ENCODE measurements at regions not wholly inside any gene's neighbourhood (a gene's known extent, or its start where the extent isn't known, plus 50 kb on each side); places are given as distances from the start of the nearest gene placed in this dataset.

DNA sequence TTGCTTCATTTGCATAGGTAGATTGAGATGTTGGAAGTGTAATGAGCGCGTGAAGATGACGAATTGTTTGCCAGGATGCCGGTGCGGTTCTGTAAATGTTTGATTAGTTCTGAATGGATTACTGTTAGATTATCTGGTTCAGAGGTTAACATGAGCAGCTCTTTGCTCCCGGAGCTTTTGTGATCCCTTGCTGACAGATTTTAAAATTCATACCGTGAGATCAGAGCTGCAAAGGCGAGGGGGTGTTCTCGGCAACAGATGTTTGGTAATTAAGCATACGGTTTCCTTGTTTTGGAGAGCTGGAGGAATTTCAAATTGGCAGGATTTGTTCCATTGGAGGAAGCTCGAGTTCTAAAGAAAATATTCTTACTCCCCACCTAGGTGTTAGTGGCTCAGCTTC lies 237.8 kb upstream of the GPR26 start:
- Mint-ChIP-seq H3K27ac (no peak overlapping the region), H3K27me3 (peaks cover 7% of the 10 kb centered on the region), H3K4me1 (no peaks in the 10 kb centered on the region), H3K4me3 (no peak overlapping the region), H3K9me3 (no peaks in the 10 kb centered on the region), H3K36me3 (ENCODE audit: low read depth) (no peaks in the 10 kb centered on the region)
- DNase-seq = no peak
- intact Hi-C loops (cut with micrococcal nuclease) = no loop called here

DNA sequence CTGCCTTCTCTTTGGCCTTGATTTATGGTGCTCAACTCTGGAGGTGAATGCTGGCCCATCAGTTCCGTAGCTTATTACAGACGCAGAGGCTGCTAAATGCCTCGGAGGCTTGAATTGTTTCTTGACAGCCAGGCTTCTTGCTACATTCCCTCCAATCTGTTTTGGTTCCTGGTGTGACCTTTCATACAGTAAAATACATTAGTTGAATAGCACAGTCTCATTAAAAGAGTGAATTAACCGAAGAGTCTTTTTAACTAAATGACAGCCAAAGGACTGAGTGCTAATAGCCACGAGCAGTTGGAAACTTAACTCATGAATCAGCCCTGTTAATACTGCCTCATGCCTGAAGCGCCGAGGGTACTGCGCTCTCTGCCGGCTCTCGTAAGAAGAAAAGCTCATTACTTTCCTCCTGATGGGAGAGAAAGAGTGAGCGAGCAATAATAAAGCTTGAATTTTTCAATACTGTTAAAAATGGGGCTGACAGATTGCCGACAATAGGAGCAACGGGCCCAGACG lies 236.4 kb upstream of the GPR26 start:
- intact Hi-C loops (cut with micrococcal nuclease) = no loop called here
- H3K27me3 Mint-ChIP-seq = peaks cover 5% of the 10 kb centered on the region

DNA sequence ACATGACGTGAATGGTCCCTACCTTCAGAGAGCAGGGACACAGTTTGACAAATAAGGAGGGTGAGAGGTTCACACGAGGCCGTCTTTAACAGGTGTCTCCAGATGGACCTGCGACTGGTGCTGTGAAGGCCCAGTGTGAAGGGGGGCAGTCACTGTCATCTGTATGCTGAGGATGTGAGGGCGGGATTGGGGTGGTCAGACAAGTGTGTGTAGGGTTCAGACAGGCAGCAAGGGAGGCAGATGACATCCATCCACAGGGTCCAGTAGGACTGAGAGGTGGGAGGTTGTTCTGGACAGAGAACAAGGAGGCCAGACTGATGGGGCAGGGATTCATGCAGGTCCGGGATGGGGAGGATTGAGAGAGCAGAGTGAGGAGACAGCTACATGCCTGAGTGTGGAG lies 232.6 kb upstream of the GPR26 start:
- Mint-ChIP-seq H3K27ac (no peak overlapping the region), H3K4me1 (no peaks in the 10 kb centered on the region), H3K27me3 (peaks cover 2% of the 10 kb centered on the region), H3K36me3 (ENCODE audit: low read depth) (no peaks in the 10 kb centered on the region), H3K9me3 (no peaks in the 10 kb centered on the region), H3K4me3 (no peak overlapping the region)
- no peak for DNase-seq
- intact Hi-C loops (cut with micrococcal nuclease) = no loop called here

More for the DNA sequence above, 236.4 kb upstream of the GPR26 start:
- Mint-ChIP-seq H3K9me3 (no peaks in the 10 kb centered on the region), H3K4me3 (no peak overlapping the region), H3K4me1 (no peaks in the 10 kb centered on the region), H3K27ac (no peak overlapping the region), H3K36me3 (ENCODE audit: low read depth) (no peaks in the 10 kb centered on the region)
- no peak for DNase-seq

DNA sequence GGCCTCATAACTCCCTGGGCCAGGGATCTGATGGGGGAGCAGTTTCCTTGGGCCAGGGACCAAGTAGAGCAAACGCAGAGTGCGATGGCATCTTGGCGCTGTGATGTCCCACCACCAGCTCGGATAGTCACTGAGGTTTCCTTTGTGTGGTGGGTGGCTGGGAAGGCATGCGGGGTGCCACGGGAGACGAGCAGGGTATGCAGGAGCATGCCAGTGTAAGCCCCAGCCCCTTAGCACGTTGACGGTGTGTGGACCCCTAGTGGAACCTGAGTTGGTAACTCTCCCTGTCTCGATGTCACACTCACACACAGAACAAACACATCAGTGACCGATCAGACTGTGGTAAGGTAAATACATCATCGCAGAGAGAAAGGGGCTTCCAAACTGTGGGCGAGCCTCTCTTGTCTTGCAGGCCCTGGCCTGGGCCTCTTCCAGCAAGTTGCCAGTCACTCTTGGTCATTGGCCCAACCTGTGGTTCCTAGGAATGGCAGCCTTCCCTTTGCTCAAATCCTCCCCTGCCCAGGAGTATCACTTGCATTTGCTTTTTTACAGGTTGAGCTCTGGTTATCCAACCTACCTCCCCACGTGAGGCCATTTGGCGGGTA lies 231.6 kb upstream of the GPR26 start:
- Mint-ChIP-seq H3K9me3 (no peaks in the 10 kb centered on the region), H3K4me1 (no peaks in the 10 kb centered on the region), H3K36me3 (ENCODE audit: low read depth) (no peaks in the 10 kb centered on the region), H3K27me3 (peaks cover 5% of the 10 kb centered on the region), H3K4me3 (no peak overlapping the region), H3K27ac (no peak overlapping the region)
- no peak for DNase-seq
- intact Hi-C loops (cut with micrococcal nuclease) = no loop called here

DNA sequence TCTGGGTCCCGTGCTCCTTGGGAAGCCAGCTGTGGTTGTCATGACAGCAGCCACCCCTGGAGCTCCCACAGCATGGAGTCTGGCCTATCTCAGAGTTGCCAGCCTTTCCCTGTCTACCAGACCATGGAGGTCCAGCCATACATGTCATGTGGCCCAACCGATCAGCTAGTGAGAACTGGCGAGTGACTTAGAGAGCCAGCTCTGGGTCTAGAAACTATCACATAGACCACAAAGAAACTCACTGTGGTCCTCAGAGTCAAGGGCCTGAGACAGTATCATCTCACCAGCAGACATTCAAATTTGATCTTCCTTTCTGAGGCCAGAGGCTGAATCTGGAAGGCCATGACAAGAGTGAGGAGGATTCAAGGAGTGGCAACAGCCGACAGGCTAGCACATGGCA lies 223.3 kb upstream of the GPR26 start:
- no peak for DNase-seq
- H3K4me1 Mint-ChIP-seq = no peaks in the 10 kb centered on the region
- no peak overlapping the region for H3K4me3 Mint-ChIP-seq
- no peaks in the 10 kb centered on the region for H3K36me3 Mint-ChIP-seq (ENCODE audit: low read depth)
- peaks cover 3% of the 10 kb centered on the region for H3K27me3 Mint-ChIP-seq
- no peak overlapping the region for H3K27ac Mint-ChIP-seq
- no peaks in the 10 kb centered on the region for H3K9me3 Mint-ChIP-seq
- intact Hi-C loops (cut with micrococcal nuclease) = no loop called here

DNA sequence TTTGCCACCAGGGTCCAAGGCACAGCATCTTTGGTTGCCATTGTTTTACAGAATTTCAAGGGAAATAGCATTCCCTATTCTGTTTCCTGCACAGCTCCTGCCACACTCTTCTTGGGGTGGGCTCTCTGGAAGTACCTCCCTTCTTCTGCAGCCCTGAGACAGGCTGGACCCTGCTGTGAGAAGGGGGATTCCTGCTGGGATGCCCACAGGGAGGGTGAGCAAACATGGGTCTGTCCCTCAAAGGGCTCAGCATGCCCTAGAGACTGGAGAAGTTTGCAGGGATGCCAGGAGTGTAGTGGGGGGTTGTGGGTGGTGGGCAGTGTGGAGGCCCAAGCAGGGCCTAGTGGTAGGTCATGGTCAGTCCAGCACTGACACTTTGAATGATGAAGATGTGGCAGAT lies 222.2 kb upstream of the GPR26 start:
- intact Hi-C loops (cut with micrococcal nuclease) = no loop called here
- Mint-ChIP-seq H3K4me1 (no peaks in the 10 kb centered on the region), H3K36me3 (ENCODE audit: low read depth) (no peaks in the 10 kb centered on the region), H3K27me3 (peaks cover 3% of the 10 kb centered on the region), H3K9me3 (no peaks in the 10 kb centered on the region), H3K4me3 (no peak overlapping the region), H3K27ac (no peak overlapping the region)
- no peak for DNase-seq

DNA sequence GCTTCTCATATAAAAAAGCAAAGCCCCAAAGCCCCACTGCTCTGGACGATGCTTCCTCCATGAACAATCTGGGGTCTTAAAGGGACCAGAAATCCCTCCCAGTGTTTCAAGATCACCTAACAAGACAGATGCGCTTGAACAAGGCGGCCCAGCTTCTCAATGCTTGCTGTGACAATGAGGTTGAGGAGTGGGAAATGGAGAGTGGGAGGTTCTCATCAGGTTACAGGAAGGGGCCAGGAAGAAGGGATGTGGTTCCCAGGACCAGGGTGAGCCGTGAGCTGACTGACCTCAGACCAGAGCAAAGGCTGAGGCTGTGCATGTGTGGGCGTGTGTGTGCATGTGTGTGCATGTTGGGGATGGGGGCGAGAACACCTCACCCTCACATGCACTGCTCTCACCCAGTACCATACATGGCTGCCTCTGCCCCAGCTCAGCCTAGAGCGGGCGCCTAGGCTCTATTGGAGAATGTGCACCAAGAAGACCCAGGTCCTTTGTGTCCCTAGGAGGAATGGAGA lies 220.8 kb upstream of the GPR26 start:
- H3K4me1 Mint-ChIP-seq = no peaks in the 10 kb centered on the region
- H3K4me3 Mint-ChIP-seq = no peak overlapping the region
- no peaks in the 10 kb centered on the region for H3K27me3 Mint-ChIP-seq
- H3K27ac Mint-ChIP-seq = no peak overlapping the region
- intact Hi-C loops (cut with micrococcal nuclease) = no loop called here
- DNase-seq = no peak
- H3K36me3 Mint-ChIP-seq (ENCODE audit: low read depth) = no peaks in the 10 kb centered on the region
- no peaks in the 10 kb centered on the region for H3K9me3 Mint-ChIP-seq

DNA sequence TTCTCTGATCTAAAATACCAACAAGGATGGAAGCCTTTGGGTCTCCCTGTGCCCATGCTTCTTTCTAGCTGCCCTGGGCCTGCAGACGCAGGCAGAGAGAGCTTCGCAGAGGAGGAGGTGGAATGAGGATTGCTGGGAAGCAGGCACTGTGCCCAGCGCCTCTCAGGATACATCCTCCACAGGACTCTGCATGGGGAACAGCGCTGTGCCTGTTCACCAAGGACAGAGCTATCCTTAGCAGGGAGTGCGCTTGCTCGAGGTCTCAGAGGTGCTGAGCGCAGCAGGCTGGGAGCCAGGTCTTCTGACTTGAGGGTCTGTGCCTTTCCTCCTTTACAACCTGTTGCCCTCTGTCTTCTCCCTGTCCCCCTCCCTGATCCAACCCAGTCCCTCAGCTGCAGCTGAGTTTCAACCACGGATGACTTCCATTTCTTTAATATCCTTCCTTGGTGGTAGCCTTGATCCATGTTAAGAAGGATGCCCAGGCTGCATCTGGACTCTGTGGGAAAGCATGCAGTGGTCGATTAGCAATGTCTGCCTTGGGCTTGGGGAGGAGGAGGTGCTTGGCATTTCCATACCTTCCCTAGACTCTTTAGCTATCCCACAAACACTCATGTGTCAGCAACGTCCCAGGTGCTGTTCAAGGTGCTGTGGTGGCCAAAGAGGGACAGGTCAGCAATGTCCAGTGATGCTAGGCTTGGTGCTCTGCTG lies 219.6 kb upstream of the GPR26 start:
- H3K9me3 Mint-ChIP-seq = no peaks in the 10 kb centered on the region
- peaks cover 2% of the 10 kb centered on the region for H3K4me1 Mint-ChIP-seq
- no peaks in the 10 kb centered on the region for H3K36me3 Mint-ChIP-seq (ENCODE audit: low read depth)
- H3K4me3 Mint-ChIP-seq = no peak overlapping the region
- no peaks in the 10 kb centered on the region for H3K27me3 Mint-ChIP-seq
- DNase-seq = no peak
- no peak overlapping the region for H3K27ac Mint-ChIP-seq
- intact Hi-C loops (cut with micrococcal nuclease) = no loop called here

DNA sequence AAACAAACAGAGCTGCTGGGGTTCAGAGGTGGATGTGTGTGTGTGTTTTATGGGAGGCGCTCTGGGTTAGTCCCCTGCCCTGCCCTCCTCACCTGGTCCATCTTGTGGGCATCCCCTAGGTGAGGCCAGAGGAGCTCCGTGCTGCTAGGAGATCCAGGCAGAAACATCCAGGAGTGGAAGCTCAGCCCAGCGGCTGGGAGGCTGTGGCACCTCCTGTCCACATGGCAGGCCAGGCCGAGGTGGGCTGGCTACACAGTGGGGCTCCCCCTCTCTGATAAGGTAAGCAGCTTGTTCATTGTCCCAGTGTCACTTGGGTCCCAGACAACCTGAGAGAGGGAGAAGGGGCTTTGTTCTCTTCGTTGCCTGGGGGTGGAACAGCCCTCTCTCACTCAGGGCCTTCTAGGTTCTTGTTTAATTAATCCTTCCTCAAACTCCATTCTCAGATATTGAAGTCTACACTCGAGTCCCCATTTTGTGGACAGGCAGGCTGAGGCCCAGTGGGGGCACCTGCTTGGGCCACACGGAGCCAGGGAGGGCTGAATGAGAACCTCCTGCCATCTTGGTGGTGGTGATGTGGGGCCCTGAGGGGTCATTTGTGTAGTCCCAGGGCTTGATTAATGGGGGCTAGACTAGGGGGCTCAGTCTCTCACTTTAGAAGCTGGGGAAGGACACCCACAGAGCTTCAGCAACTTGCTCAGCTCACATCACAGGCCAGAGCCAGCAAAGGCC lies 216.8 kb upstream of the GPR26 start:
- Mint-ChIP-seq H3K4me3 (no peak overlapping the region), H3K36me3 (ENCODE audit: low read depth) (no peaks in the 10 kb centered on the region), H3K4me1 (peaks cover 2% of the 10 kb centered on the region), H3K27me3 (peaks cover 5% of the 10 kb centered on the region), H3K9me3 (no peaks in the 10 kb centered on the region), H3K27ac (no peak overlapping the region)
- intact Hi-C loops (cut with micrococcal nuclease) = no loop called here
- no peak for DNase-seq

DNA sequence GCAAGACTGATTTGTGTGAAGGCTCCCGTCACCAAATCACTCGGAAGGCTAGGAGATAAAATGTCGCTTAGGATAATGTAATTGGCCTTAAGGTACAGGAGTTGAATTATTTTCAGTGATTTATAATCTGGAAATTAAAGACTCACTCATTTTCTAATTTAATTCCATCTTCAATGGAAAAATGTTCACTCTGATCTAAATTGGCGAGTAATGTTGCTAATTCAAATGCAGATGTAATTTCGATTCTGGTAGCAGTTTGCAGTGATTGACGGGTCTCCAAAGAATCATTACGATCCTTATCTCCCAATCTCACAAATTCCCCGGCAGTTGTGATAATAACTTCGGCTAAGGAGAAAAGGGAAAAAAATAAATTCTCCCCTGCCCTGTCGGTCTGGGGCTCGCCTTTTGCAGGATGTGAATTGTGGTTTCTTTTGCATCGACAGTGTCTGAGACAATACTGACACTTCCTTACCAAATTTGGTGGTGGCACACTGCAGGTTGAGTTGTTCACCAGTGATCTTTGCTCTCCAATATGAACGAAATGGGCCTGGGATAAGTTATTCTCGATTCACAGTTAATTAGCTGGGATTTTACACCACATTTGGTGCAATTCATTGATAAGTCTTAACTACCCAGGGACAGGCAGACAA lies 215.1 kb upstream of the GPR26 start:
- H3K4me1 Mint-ChIP-seq = peaks cover 2% of the 10 kb centered on the region
- DNase-seq = no peak
- no peak overlapping the region for H3K4me3 Mint-ChIP-seq
- no peaks in the 10 kb centered on the region for H3K36me3 Mint-ChIP-seq (ENCODE audit: low read depth)
- H3K27me3 Mint-ChIP-seq = peaks cover 5% of the 10 kb centered on the region
- intact Hi-C loops (cut with micrococcal nuclease) = no loop called here
- no peaks in the 10 kb centered on the region for H3K9me3 Mint-ChIP-seq
- H3K27ac Mint-ChIP-seq = no peak overlapping the region

DNA sequence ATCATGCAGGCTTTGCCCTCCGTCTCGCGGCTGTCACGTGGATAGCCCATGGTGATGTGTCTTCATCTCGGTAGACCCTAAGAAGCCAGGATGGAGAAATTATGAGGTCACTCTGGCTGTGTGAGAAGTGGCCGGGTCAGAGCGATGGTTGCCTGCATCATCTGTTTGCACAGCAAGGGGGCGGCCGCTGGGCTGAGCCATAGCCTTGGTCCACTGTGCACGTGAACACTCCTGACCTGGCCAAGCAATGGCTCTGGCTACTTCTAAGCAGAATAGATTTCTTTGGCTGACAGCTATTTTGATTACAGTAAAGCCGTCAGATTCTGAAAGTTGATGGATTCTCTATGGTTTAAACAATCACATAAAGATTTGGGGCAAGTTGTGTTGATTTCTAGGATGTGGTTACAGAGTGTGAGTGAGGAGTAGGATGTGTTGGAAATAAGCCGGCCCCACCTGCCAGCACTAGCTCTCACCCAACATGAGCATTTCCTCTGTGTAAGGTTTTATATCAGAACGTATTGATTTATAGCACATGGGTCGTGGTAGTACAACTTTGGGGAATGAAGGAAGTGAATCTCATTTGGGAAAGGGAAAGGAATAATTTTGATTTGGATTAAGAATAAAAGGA lies 214.4 kb upstream of the GPR26 start:
- Mint-ChIP-seq H3K36me3 (ENCODE audit: low read depth) (no peaks in the 10 kb centered on the region), H3K9me3 (no peaks in the 10 kb centered on the region), H3K4me1 (peaks cover 2% of the 10 kb centered on the region), H3K27me3 (peaks cover 5% of the 10 kb centered on the region), H3K4me3 (no peak overlapping the region), H3K27ac (no peak overlapping the region)
- intact Hi-C loops (cut with micrococcal nuclease) = no loop called here
- DNase-seq = no peak

DNA sequence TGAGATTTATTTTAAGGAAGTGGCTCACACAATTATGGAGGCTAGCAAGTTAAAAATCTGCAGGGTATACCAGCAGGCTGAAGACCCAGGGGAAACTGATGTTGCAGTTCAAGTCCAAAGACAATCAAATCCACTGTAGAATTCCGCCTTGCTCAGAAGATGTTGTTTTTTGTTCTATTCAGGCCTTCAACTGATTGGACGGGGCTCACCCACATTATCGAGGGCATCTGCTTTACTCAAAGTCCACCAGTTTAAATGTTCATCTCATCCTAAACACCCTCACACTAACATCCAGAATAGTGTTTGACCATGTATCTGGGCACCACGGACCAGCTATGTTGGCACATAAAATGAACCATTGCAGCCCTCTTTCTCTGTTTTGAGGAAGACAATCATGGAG lies 211.2 kb upstream of the GPR26 start:
- Mint-ChIP-seq H3K27ac (no peak overlapping the region), H3K4me1 (peaks cover 4% of the 10 kb centered on the region), H3K36me3 (ENCODE audit: low read depth) (no peaks in the 10 kb centered on the region), H3K4me3 (no peak overlapping the region), H3K27me3 (peaks cover 5% of the 10 kb centered on the region), H3K9me3 (no peaks in the 10 kb centered on the region)
- DNase-seq = no peak
- intact Hi-C loops (cut with micrococcal nuclease) = no loop called here

DNA sequence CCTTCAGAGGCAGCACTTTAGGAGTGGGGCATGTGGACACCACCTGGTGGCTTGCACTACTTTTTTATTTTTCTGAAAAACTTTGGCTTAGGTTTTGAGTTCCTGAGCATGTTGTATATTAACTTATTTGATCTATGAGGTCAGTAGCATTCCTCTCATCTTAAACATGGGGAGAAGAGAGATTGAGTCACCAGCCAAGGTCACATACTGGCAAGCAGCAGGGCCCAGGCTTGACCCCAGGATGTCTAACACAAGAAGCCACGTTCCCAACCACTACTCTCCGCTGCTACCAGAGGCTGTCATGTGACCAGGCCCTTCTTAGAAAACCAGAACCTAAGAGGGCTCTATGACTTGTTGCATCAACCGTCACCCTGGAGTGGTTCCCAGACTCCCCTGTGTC lies 210.3 kb upstream of the GPR26 start:
- DNase-seq = no peak
- Mint-ChIP-seq H3K27me3 (peaks cover 5% of the 10 kb centered on the region), H3K4me3 (no peak overlapping the region), H3K9me3 (no peaks in the 10 kb centered on the region), H3K27ac (no peak overlapping the region), H3K4me1 (peaks cover 4% of the 10 kb centered on the region), H3K36me3 (ENCODE audit: low read depth) (no peaks in the 10 kb centered on the region)
- intact Hi-C loops (cut with micrococcal nuclease) = no loop called here

All from activated CD4-positive, alpha-beta T cell treated with anti-CD3 and anti-CD28 coated beads, Interleukin-2, amount 10 ng/mL, durations not matched to agents 24 days and 14 days (primary cell).